GM18909 (cell line): ENCODE measurements at regions not wholly inside any gene's neighbourhood (a gene's known extent, or its start where the extent isn't known, plus 50 kb on each side); places are given as distances from the start of the nearest gene placed in this dataset.
"Not testable (repeated sequence)": the region's sequence is repeated elsewhere in the genome, so short reads cannot be mapped to it uniquely, and the experiment has no call there.

Experiments
- ATAC-seq: cut with Tn5 transposase; IDR thresholded peaks from one replicate; pipeline ENCODE4 v1.9.1; 2021; ENCODE audit warnings: mild to moderate bottlenecking; ENCODE audit not compliant: unreplicated experiment, poor library complexity

DNA sequence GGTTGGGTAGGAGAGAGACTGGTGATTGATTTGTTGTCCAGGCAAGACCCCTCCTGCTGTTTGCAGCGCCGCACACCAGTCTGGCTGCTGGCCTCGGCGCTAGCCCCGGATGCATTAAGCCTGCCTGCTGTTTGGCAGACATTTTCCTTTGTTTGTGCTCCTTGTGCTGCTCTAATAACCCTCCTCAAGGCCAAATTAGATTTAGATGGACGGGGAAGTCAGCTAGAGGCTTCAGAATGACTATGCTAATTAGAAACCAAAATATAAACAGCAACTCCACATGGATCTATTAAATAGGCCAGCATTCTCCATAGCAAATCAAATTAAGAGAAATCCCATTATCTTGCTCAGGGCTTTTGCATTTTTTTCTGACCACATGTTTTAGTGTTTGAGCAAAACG is 445.2 kb downstream of the SQOR start:
- no peak for ATAC-seq

DNA sequence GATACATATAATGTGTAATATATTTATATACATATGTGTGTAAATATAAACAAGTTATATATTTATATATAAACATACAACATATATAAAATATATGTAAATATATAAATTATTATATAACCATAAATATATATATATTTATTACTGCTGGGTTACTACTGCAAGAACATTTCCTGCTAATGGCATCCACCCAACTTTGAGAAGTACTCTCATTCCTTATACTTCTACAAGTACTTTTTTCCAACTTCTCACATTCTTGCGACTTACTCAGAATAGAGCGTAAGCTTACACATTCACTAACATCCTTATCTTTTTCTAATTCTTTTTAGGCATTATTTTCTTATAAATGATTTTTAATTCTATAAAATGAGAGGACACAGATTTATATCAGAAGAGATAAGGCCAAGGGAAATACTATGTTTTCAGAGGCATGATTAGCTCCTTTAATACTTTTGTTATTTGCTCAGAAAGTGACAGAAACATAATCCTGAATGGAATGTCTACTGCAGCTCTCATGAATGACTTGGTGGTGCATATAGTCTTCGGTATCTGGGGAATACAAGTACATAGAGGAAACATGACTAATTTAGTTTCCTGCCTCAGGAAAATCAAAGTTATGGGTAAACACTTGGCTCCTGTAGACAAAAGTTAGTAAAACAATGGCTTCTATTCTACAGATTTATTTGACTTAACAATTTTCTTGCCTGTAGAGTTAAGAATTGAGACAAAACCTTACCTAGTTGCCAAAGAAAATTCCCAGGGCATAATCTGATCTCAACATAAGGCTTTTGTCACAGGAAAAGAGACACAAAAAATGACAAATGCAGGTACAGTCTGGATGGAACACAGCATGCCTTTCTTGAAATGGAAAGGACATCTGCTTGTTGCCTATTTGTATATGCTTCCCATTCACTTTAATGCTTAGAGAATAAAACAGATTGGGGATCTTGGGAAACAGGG is 453.9 kb downstream of the SQOR start:
- ATAC-seq = no peak

DNA sequence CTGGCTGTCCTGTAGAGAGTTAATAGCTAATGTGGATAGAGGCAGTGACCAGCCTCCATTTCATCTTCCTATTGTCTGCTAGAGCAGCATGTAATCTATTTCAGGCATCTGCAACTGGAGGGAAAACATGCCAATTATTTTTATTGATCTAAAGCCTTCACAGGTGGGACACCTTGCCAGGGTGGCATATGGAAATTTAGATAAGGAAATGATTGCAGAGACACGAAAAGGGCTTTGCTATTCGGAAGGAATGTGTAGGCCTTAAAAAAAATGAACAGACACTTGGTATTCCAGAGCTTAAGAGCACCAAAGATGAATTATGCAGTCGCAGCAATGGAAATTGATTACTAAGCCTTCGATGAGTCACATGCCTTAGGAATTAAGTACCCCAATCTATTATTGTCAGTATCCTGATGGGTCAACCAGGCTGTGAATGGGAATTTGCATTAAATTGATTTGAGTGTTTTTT is 454.7 kb downstream of the SQOR start:
- no peak for ATAC-seq

DNA sequence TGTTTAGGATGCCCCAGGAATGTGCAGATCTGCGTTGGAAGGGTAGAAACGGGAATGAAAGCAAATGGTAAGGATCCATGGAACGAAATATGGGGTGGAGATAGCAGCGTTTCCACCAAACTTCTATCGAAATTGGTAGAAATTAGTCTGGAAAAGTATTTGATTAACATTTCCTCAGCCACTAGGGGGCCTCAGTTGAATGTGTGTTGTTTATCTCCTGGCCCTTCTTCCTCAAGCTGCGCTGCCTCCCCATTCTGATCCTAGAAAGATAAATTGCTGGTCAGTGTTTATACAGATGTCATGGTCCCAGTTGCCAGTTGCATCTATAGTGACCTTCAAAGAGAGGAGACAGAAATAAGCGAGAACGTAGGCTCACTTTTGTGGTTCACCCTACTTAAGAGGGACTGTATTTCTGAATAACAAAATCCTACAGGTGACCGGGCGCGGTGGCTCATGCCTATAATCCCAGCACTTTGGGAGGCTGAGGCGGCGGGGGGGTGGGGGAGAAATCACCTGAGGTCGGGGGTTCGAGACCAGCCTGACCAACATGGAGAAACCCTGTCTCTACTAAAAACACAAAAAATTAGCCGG is 457.1 kb downstream of the SQOR start:
- no peak for ATAC-seq

DNA sequence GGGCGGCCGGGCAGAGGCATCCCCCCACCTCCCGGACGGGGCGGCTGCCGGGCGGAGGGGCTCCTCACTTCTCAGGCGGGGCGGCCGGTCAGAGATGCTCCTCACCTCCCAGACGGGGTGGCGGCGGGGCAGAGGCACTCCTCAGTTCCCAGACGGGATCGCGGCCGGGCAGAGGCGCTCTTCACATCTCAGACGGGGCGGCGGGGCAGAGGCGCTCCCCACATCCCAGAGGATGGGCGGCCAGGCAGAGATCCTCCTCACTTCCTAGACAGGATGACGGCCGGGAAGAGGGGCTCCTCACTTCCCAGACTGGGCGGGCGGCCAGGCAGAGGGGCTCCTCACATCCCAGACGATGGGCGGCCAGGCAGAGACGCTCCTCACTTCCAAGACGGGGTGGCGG is 463.2 kb downstream of the SQOR start:
- not testable (repeated sequence) for ATAC-seq

- no peak for ATAC-seq
These were observed 475.9 kb downstream of the SQOR start for GRCh38 chr15:46110755-46111154.

DNA sequence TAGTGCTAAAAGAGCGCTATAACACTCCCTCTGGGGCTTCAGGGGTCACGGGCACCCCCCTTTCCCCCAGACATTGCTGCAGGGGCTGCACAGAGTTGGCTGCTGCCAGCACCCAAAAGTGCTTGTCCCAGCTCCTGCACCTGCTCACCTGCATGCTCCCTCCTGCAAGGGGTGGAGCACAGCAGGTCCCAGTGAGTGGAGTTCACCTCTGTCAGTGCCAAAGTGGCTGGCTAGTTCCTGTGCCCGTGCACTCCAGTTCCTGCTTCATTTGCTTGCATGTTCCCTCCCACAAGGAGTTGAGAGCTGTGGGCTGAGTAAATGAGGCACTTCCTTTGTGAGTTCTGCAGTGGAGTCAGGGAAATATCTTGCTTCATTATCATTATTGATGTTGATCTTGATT is 476.9 kb downstream of the SQOR start:
- ATAC-seq = no peak

DNA sequence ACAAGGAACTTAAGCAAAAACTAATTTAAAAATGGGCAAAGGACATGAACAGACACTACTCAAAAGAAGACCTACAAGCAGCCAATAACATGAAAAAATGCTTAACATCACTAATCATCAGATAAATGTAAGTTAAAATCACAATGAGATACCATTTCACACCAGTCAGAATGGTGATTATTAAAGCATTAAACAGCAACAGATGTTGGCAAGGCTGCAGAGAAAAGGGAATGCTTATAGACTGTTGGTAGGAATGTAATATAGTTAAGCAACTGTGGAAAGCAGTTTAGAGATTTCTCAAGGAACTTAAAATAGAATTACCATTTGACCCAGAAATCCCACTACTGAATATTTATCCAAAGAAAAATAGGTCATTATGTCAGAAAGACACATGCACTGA is 482.2 kb downstream of the SQOR start:
- ATAC-seq = no peak

DNA sequence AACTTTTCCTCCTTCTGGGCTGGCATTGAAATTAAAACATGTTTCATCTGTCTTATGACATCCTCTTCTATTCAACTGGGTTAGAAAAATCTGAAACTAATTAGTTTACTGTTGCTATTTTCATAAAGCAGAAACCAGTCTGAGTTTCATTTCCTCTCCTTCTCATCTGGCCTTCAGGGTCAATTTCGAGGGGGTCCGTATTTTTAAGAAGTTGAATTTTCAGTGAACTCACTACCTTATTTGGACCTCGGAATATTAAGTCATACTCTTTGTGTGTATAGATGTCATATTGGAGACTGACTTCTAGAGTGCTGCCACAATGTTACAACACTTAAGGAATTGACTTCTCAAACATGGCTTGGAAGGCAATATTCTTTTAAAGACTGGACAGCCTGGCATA is 485.9 kb downstream of the SQOR start:
- no peak for ATAC-seq

DNA sequence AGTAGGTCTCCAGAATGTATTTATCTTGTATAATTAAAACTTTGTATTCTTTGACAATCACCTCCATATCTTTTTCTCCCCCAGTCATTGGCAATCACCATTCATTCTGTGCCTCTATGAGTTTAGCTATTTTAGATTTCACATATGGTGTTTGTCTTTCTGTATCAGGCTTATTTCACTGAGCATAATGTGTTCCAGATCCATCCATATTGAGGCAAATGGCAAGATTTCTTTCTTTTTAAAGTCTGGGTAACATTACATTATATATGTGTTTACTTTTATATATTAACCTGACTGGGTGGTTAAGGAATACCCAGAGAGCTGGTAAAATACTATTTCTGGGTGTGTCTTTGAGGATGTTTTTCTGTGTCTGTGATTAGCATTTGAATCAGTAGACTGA is 486.6 kb downstream of the SQOR start:
- no peak for ATAC-seq

DNA sequence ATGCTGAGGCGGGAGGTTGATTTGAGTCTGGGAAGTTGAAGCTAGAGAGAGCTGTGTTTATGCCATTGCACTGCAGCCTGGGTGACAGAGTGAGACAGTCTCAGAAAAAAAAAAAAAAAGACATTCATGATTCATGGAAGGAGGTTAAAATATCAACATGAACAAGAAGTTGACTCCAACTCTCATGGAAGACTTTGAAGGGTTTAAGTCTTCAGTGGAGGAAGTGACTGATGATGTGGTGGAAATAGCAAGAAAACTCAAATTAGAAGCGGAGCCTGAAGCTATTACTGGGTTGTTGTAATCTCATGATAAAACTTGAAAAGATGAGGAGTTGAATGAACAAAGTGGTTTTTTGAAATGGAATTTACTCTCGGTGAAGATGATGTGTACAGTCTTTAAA is 491.8 kb downstream of the SQOR start:
- ATAC-seq = no peak

DNA sequence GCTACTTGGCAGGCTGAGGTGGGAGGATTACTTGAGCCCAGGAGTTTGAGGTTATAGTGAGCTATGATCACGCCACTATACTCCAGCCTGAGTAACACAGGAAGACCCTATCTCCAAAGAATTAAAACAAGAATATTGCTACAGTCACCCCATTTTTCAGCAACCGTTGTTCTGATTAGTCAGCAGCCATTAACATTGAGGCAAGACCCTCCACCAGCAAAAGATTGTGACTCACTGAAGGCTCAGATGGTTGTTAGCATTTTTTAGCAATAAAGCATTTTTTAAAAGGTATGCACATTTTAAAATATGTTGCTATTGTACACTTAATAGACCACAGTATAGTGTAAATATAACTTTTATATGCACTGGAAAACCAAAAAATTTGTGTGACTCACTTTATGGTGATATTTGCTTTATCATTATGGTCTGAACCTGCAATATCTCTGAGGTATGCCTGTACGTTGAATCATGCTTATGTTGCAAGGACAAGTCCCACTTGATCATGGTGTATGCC is 492.6 kb downstream of the SQOR start:
- no peak for ATAC-seq

- ATAC-seq = no peak
These were observed 494.3 kb downstream of the SQOR start for GRCh38 chr15:46129145-46129544.

DNA sequence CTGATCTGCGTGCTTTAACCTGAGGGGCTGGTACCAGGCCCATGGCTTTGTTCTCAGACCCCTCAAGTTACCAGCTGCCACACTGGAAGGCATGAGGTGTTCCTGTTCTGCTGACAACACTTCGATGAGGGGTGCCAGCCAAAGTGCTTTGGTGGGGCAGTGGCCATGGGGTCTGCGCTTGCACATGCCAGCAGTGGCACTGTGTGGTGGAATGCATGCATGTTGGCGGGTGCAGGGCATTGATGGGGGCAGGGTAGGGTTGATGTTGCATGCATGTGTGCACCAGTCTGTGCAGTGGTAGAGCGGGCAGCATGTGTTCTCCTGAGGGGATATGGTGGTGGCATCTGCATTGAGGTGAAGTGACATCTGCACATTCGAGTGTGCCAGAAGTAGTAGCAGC is 497.0 kb downstream of the SQOR start:
- no peak for ATAC-seq

GRCh38 chr15:46137443-46137842 is 502.6 kb downstream of the SQOR start:
- ATAC-seq = no peak

DNA sequence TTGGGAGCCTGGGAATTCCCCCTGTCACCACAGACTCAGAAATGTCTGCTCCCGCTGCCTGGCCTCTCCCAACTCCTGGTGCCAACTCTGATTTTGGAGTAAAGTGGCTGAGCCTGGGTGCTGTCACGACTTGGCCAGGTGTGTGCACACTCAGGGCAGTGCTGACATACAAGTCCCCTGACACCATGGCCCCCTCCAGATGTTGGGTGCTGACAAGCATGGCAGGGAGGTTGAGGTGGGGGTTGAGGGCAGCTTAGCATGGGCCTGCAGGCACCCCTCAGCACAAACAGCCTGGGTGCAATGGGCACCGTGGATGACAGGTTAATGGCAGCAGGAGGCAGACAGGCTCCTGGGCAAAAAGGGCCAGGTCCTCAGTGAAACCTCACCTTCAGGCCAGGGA is 511.2 kb downstream of the SQOR start:
- ATAC-seq = no peak

DNA sequence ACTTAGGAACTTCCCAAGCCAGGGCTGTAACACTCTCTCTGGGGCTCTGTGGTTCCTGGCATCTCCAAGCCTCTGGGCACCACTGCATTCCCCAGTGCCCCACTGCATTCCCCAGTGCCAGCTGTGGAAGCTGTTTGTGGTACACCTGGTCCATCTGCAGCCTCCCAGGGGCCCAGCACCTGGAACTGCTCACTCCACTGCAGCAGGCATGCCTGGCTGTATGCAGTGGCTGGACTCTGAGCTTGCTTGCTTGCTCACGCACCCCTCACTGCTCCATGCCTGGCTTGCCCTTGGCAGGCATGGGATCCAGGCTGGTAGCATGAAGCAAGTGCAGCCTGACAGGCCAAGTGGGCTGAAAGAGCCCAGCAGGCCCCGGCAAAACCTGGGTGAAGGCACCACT is 512.1 kb downstream of the SQOR start:
- no peak for ATAC-seq

DNA sequence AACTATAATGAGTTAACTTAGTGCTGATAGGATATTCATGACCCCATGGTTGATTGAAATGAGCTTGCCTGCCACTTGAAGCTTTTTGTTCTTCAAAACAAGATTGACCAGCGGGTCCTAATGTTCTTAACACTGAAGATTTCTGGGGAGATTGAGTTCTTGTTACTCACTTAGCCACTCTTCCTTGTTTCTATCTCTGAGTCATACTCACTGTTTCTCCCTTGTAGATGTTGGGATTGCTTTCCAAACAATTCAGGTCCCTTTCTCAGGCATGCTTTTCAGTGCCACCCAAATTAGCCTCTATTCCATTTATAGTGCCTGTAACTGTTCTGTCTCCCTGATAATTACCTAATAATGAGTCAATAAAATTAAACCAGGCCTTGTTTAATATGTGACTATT is 517.0 kb downstream of the SQOR start:
- no peak for ATAC-seq

- ATAC-seq = no peak
These were observed 531.9 kb downstream of the SQOR start for GRCh38 chr15:46166750-46167149.

- no peak for ATAC-seq
These were observed 535.5 kb downstream of the SQOR start for GRCh38 chr15:46170326-46170725.

DNA sequence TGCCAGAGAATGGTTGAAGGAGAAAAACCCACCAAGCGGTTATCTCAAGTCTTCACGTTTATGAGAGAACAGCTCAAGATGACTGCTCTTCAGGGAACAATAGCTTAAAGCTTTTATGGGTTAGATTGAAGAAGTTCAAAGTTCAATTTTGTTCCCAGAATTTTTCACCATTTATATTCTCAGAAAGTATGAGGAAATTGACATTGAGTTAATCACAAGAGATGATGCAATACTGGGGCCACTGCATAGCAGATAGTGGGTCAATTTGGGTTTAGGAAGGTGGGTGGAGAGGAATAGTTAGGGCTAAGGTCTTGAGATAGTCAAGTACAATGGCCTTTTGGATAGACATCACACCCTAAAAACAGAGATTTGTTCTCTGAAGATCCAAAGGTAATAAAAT is 539.3 kb downstream of the SQOR start:
- ATAC-seq = no peak

DNA sequence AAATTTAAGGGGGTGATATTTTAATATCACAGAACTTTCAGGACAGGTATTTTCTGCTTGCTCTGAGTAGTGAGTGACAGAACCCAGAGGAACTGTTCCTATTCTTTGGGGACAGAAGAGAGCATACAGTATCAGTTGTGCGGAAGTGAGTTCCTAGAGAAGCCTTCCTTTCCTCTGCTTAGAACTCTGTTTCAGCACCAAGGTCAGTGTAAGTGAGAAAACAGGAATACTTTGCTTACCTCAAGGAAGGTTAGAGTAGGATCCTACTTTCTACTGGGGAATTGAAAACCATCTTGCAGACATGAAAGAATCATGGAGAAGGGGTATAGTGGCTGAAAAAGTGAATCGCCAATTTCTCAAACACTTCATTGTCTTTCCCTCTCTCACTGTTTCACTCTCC is 542.4 kb downstream of the SQOR start:
- ATAC-seq = no peak
